Osteocyte (in vitro differentiated cells): ENCODE measurements at regions not wholly inside any gene's neighbourhood (a gene's known extent, or its start where the extent isn't known, plus 50 kb on each side); places are given as distances from the start of the nearest gene placed in this dataset.
A peak's percentile ranks its signal among the peaks of the same experiment; 100 is the strongest.

Source experiments
- DNase-seq: peaks from one replicate; pipeline ENCODE4 v3.0.0; 2021; ENCODE audit warnings: mixed read lengths; ENCODE audit not compliant: unreplicated experiment; ENCODE audit errors: extremely low spot score
- H3K27ac Mint-ChIP-seq: one replicate; pipeline ENCODE4 v1.8.0; 2021; ENCODE audit warnings: mild to moderate bottlenecking, mixed read lengths; ENCODE audit not compliant: unreplicated experiment
- H3K27me3 Mint-ChIP-seq: one replicate; pipeline ENCODE4 v1.8.0; 2021; ENCODE audit warnings: mixed read lengths; ENCODE audit not compliant: unreplicated experiment
- H3K36me3 Mint-ChIP-seq: one replicate; pipeline ENCODE4 v1.8.0; 2021; ENCODE audit warnings: mixed read lengths; ENCODE audit not compliant: unreplicated experiment
- H3K4me1 Mint-ChIP-seq: one replicate; pipeline ENCODE4 v1.8.0; 2021; ENCODE audit warnings: mixed read lengths; ENCODE audit not compliant: unreplicated experiment
- H3K4me3 Mint-ChIP-seq: one replicate; pipeline ENCODE4 v1.8.0; 2021; ENCODE audit warnings: mild to moderate bottlenecking, moderate library complexity, mixed read lengths; ENCODE audit not compliant: unreplicated experiment
- H3K9me3 Mint-ChIP-seq: one replicate; pipeline ENCODE4 v1.8.0; 2021; ENCODE audit warnings: mixed read lengths; ENCODE audit not compliant: unreplicated experiment
- TF ChIP-seq, protein P1 (sequence below): fragments of 200-600 bp; sonication (generic); IDR thresholded peaks from 2 replicates; pipeline ENCODE4 v1.5.0; 2021; ENCODE audit warnings: antibody characterized with exemption, mild to moderate bottlenecking, moderate library complexity

DNA sequence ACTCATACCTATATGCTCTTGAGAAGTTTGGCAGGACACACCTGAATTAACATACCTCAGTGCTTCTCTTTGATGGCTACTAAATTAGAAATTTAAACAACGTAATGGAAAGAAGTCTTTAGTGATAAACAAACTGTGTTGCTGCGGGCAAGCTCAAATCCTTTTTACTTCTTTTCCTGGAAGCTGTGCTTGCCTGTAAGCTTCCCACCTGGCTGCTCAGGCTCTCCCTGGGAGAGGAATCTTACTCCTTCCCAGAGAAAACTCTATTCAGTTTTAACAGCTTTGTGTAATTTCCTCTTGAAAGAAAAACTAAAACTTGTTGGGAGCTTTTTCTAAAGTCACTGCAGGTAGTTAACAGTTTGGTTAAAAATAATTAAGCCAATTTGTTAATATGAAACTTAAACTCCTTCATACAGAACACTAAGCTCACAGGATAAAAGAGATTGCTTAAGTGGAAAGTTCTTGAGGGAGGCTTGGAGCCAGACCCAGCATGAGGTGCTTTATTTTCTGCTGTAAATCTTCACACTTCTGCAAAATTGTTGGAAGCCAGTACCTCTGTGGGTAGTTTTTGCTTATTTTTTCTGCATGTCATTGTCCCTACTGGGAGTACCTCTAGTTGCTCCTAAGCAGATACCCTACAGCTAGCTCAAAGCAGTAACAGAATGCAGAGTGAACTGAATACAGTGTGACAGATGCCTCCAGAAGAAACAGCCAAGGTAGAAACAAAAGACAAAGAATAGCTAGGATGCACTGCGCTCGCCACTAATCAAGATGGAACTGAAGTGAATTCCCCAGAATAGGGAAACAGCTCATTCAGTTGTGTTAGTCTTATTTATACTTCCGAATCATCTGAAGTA is 1253.0 kb downstream of the PCDH17 start:
- no peaks in the 10 kb centered on the region for H3K4me1 Mint-ChIP-seq
- peaks cover 11% of the 10 kb centered on the region for H3K27me3 Mint-ChIP-seq
- no peak overlapping the region for H3K4me3 Mint-ChIP-seq
- TF ChIP-seq, protein P1, sequence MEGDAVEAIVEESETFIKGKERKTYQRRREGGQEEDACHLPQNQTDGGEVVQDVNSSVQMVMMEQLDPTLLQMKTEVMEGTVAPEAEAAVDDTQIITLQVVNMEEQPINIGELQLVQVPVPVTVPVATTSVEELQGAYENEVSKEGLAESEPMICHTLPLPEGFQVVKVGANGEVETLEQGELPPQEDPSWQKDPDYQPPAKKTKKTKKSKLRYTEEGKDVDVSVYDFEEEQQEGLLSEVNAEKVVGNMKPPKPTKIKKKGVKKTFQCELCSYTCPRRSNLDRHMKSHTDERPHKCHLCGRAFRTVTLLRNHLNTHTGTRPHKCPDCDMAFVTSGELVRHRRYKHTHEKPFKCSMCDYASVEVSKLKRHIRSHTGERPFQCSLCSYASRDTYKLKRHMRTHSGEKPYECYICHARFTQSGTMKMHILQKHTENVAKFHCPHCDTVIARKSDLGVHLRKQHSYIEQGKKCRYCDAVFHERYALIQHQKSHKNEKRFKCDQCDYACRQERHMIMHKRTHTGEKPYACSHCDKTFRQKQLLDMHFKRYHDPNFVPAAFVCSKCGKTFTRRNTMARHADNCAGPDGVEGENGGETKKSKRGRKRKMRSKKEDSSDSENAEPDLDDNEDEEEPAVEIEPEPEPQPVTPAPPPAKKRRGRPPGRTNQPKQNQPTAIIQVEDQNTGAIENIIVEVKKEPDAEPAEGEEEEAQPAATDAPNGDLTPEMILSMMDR = no peak
- no peaks in the 10 kb centered on the region for H3K9me3 Mint-ChIP-seq
- DNase-seq = no peak
- no peaks in the 10 kb centered on the region for H3K36me3 Mint-ChIP-seq
- no peak overlapping the region for H3K27ac Mint-ChIP-seq

DNA sequence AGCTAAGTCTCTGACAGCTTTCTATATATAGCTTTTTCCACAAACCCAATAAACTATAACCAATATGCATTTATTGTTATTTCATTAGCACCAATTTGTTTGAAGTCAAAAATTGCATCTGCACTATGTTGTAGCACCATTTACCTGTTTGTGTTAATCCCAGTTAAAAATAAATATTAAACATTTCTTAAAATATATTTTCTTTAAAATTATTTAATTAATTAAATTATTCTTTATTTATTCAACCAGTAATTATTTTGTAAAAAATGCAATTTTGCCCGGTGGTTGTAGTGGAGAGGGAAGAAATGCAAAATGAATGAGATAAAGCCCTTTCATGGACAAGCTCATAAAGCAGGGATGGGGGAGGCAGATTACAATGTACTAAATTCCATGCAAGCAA is 1257.9 kb downstream of the PCDH17 start:
- peaks cover 8% of the 10 kb centered on the region for H3K27me3 Mint-ChIP-seq
- H3K4me3 Mint-ChIP-seq = no peak overlapping the region

DNA sequence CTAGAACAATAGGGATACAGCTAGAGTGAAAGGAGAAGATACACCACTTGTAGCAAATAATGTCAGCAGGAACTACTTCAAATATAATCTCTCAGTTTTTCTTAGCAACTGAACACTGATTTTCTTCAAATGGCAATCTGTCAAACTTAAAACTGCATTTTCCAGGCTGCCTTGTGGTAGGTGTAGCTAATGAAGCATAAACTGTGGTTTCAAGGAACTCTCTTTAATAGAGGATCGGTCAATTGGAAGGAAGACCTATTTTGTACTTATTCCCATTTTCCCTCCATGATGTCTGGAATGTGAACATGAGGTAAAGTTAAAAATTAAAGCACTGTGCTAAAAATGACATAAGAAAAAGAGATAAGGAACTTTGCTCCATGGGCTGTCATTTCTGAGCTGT is 1261.9 kb downstream of the PCDH17 start:
- no peaks in the 10 kb centered on the region for H3K36me3 Mint-ChIP-seq
- H3K27me3 Mint-ChIP-seq = peaks cover 3% of the 10 kb centered on the region
- no peak for DNase-seq
- no peak overlapping the region for H3K4me3 Mint-ChIP-seq
- H3K27ac Mint-ChIP-seq = no peak overlapping the region
- TF ChIP-seq, protein P1 = no peak
- H3K4me1 Mint-ChIP-seq = no peaks in the 10 kb centered on the region
- H3K9me3 Mint-ChIP-seq = no peaks in the 10 kb centered on the region

More for the DNA sequence above, 1257.9 kb downstream of the PCDH17 start:
- Mint-ChIP-seq H3K36me3 (no peaks in the 10 kb centered on the region), H3K9me3 (no peaks in the 10 kb centered on the region), H3K27ac (no peak overlapping the region), H3K4me1 (no peaks in the 10 kb centered on the region)
- DNase-seq = no peak
- TF ChIP-seq, protein P1 = no peak

DNA sequence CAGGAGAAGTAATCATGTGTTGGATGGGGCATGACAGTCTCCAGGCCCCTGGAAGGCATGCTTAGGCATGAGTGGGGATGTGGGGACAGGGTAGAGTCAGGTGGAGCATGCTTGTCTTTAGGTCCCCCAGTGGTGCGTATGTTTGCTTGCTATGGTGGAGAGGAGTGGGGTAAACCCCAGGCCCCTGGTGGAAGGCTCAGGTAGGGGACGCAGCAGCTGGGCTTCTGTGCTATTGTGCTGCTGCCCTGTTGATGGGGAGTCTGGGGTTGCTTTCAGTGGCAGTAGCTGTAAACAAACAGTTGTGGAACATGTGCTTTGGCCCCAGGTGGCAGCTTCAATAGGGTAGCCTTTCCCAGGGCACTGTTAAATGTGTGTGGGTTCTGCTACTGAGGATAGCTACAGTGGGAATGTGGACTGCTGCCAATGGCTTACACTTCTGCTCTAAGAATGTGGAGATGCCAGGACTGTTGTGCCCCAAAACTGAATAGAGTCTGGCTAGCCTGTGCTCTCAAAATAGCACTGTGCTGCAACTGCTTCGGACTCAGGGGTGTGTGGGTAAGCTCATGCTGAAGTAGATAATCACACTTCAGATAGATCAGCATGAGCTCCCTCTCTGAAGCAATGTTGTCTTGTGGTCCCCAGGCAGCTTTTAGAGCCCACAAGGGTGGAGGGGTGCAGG is 1257.3 kb downstream of the DIAPH3 start:
- H3K36me3 Mint-ChIP-seq = no peaks in the 10 kb centered on the region
- no peak overlapping the region for H3K4me3 Mint-ChIP-seq
- H3K27ac Mint-ChIP-seq = no peak overlapping the region
- H3K4me1 Mint-ChIP-seq = no peaks in the 10 kb centered on the region
- DNase-seq = no peak
- TF ChIP-seq, protein P1 = no peak
- H3K27me3 Mint-ChIP-seq = peaks cover 6% of the 10 kb centered on the region
- no peaks in the 10 kb centered on the region for H3K9me3 Mint-ChIP-seq

DNA sequence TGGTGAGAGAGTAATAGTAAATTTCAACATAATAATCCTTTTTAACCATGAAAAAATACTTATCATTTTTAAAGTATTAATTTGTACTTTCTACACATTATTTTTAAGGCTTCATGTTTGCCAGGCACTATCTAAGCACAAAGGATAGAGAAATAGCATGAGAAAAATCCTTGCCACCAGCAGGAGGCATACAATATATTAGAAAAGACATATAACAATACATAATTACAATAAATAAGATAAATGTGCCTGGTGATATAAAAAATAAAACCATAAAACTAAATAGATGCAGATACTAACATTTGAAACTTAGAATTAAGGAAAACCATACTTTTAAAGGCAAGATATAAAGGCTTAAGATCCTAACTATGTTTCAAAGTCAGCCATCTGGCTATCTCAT is 1256.4 kb downstream of the DIAPH3 start:
- Mint-ChIP-seq H3K27me3 (peaks cover 6% of the 10 kb centered on the region), H3K4me3 (no peak overlapping the region)
- TF ChIP-seq, protein P1 = peak; percentile 43

More for the DNA sequence above, 1256.4 kb downstream of the DIAPH3 start:
- no peak for DNase-seq
- H3K27ac Mint-ChIP-seq = no peak overlapping the region
- H3K9me3 Mint-ChIP-seq = no peaks in the 10 kb centered on the region
- H3K4me1 Mint-ChIP-seq = no peaks in the 10 kb centered on the region
- no peaks in the 10 kb centered on the region for H3K36me3 Mint-ChIP-seq
